ENCODE measurements at regions not wholly inside any gene's neighbourhood (a gene's known extent, or its start where the extent isn't known, plus 50 kb on each side); places are given as distances from the start of the nearest gene placed in this dataset.

- H3K4me2 ChIP-seq (ENCODE audit: low read depth, low read length, poor library complexity, severe bottlenecking), result no peak overlapping the region
- H3K27me3 ChIP-seq (ENCODE audit: insufficient read depth, low read length, poor library complexity, severe bottlenecking), result no peaks in the 10 kb centered on the region
- peaks cover 13% of the 10 kb centered on the region; the same call in 1 of the 2 replicates for H3K9me3 ChIP-seq (ENCODE audit: insufficient read depth, low read depth, low read length)
- H3K79me2 ChIP-seq (ENCODE audit: insufficient read depth, low read length), result no peaks in the 10 kb centered on the region
- TF ChIP-seq EZH2phosphoT487 (IDR thresholded peaks at IDR 0.05; ENCODE audit: borderline replicate concordance) (no peak), CTCF (conservative IDR thresholded peaks at IDR 0.05; ENCODE audit: low read length) (no peak)
- H3K9ac ChIP-seq (ENCODE audit: low read depth, low read length, poor library complexity, severe bottlenecking), result no peak overlapping the region
- H2AFZ ChIP-seq (ENCODE audit: low read length), result no peak overlapping the region
- no peaks in the 10 kb centered on the region for H3F3A ChIP-seq (ENCODE audit: low read depth)
- H3K9me2 ChIP-seq (replicated peaks; ENCODE audit: low read depth, low read length), result no peaks in the 10 kb centered on the region
- H3K4me1 ChIP-seq (ENCODE audit: insufficient read depth, low read length, poor library complexity, severe bottlenecking), result no peaks in the 10 kb centered on the region
- no peaks in the 10 kb centered on the region for H4K20me1 ChIP-seq (ENCODE audit: insufficient read depth, low read length, poor library complexity, severe bottlenecking)
- no peak overlapping the region for H3K4me3 ChIP-seq (ENCODE audit: low read length, poor library complexity, severe bottlenecking)
- H3K36me3 ChIP-seq (ENCODE audit: insufficient read depth, low read length), result no peaks in the 10 kb centered on the region
Observed at GRCh38 chr1:29828526-29829447, 592.5 kb downstream of the PTPRU start.

DNA sequence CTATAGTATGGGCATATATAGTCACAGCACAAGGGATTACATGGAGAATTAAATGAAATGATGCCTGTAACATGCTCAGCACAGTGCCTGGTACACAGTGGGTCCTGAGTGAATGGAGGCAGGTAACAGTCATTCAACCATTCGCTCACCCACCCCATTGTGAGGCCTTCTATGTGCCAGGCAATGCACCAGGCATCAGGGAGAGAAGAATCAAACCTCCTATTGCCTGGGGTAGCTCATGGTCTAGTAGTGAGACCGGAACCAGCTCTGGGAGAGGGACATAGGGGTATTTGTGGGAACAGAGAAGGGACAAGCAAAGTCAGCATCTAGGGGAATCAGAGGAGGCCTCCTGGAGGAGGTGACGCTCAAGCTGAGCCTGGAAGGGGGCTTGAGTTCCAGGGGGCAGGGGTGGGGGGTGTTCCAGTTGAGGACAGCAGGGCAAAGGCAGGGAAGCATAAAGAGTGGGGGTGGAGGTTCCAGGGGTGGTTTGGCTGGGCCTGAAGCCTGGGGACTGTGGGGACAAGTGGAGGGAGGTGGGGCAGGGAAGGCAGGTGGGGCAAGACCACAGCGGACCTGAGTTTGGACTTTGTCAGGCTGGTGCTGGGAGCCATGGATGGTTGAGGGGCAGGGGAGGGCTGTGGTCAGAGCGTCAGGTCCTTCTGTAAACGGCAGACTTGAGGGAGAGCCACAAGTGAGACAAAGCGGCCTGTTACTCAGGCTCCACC is 591.6 kb downstream of the PTPRU start:
- no peaks in the 10 kb centered on the region for H3F3A ChIP-seq (ENCODE audit: low read depth)
- no peaks in the 10 kb centered on the region for H3K4me1 ChIP-seq (ENCODE audit: insufficient read depth, low read length, poor library complexity, severe bottlenecking)
- no peaks in the 10 kb centered on the region for H3K27me3 ChIP-seq (ENCODE audit: insufficient read depth, low read length, poor library complexity, severe bottlenecking)
- H2AFZ ChIP-seq (ENCODE audit: low read length), result no peak overlapping the region
- H3K4me2 ChIP-seq (ENCODE audit: low read depth, low read length, poor library complexity, severe bottlenecking), result no peak overlapping the region
- no peak overlapping the region for H3K9ac ChIP-seq (ENCODE audit: low read depth, low read length, poor library complexity, severe bottlenecking)
- no peaks in the 10 kb centered on the region for H4K20me1 ChIP-seq (ENCODE audit: insufficient read depth, low read length, poor library complexity, severe bottlenecking)
- peaks cover 13% of the 10 kb centered on the region; the same call in 1 of the 2 replicates for H3K9me3 ChIP-seq (ENCODE audit: insufficient read depth, low read depth, low read length)
- no peaks in the 10 kb centered on the region for H3K9me2 ChIP-seq (replicated peaks; ENCODE audit: low read depth, low read length)
- H3K36me3 ChIP-seq (ENCODE audit: insufficient read depth, low read length), result no peaks in the 10 kb centered on the region
- no peaks in the 10 kb centered on the region for H3K79me2 ChIP-seq (ENCODE audit: insufficient read depth, low read length)
- TF ChIP-seq CTCF (conservative IDR thresholded peaks at IDR 0.05; ENCODE audit: low read length) (no peak), EZH2phosphoT487 (IDR thresholded peaks at IDR 0.05; ENCODE audit: borderline replicate concordance) (no peak)
- no peak overlapping the region for H3K4me3 ChIP-seq (ENCODE audit: low read length, poor library complexity, severe bottlenecking)

DNA sequence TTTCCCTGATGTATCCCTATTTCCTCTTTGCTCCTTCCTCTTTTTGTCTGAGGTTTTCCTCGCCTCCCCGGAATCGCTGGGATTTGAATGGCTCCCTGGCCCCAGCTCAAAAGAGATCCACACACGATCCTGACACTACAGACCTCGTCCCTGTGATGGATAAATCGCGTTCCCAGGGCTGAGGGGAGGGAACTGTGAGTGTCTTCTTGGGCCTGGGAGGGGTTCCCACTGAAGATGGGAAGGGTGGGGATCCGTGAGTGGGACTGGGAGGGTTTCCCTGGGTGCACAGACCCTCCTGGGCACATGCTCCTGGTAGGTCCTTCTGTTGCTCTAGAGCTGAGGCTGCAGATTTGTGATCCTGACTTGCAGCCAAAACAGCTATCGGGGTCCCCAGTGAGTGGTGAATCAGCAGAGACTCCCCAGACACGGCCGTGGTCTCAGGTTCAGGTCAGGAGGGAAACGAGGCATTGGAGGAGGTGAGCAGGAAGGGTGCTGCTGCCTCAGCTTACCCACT is 591.0 kb downstream of the PTPRU start:
- Histone ChIP-seq H4K20me1 (ENCODE audit: insufficient read depth, low read length, poor library complexity, severe bottlenecking) (no peaks in the 10 kb centered on the region), H3K4me3 (ENCODE audit: low read length, poor library complexity, severe bottlenecking) (no peak overlapping the region), H3K36me3 (ENCODE audit: insufficient read depth, low read length) (no peaks in the 10 kb centered on the region), H3F3A (ENCODE audit: low read depth) (no peaks in the 10 kb centered on the region), H3K9me3 (ENCODE audit: insufficient read depth, low read depth, low read length) (peaks cover 13% of the 10 kb centered on the region; the same call in 1 of the 2 replicates), H3K27me3 (ENCODE audit: insufficient read depth, low read length, poor library complexity, severe bottlenecking) (no peaks in the 10 kb centered on the region), H3K4me1 (ENCODE audit: insufficient read depth, low read length, poor library complexity, severe bottlenecking) (no peaks in the 10 kb centered on the region), H3K9me2 (replicated peaks; ENCODE audit: low read depth, low read length) (no peaks in the 10 kb centered on the region), H2AFZ (ENCODE audit: low read length) (no peak overlapping the region), H3K4me2 (ENCODE audit: low read depth, low read length, poor library complexity, severe bottlenecking) (no peak overlapping the region), H3K9ac (ENCODE audit: low read depth, low read length, poor library complexity, severe bottlenecking) (no peak overlapping the region), H3K79me2 (ENCODE audit: insufficient read depth, low read length) (no peaks in the 10 kb centered on the region)
- TF ChIP-seq CTCF (conservative IDR thresholded peaks at IDR 0.05; ENCODE audit: low read length) (no peak), EZH2phosphoT487 (IDR thresholded peaks at IDR 0.05; ENCODE audit: borderline replicate concordance) (no peak)
